CD4-positive, alpha-beta T cell treated with Interleukin-1 beta for 1 hour (primary cell): ENCODE measurements at regions not wholly inside any gene's neighbourhood (a gene's known extent, or its start where the extent isn't known, plus 50 kb on each side); places are given as distances from the start of the nearest gene placed in this dataset.
A peak's percentile ranks its signal among the peaks of the same experiment; 100 is the strongest.

ENCODE experiments used
- DNase-seq, 2 donors: peaks; one replicate each; pipeline ENCODE4 v3.0.0-alpha.2; 2020 to 2022

DNA sequence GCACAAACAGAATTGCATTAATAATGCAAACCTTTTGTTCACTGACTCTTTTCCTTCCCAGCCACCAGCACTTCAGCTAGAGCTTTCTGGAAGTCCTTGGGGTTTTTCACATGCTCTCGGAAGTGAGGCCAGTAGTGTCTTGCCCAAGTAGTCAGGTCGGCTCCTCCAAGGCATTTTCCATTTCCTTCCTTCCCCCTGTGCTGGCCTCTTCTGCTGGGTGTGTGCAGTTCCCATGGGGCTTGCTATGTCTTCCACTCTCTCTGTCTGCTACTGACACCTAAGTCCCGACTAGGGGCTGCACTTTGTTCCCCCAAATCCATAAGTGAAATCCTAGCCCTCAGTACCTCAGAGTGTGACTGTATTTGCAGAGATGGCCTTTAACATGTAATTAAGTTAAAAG, 175.6 kb upstream of the BMPER start:
- DNase-seq, result no peak

DNA sequence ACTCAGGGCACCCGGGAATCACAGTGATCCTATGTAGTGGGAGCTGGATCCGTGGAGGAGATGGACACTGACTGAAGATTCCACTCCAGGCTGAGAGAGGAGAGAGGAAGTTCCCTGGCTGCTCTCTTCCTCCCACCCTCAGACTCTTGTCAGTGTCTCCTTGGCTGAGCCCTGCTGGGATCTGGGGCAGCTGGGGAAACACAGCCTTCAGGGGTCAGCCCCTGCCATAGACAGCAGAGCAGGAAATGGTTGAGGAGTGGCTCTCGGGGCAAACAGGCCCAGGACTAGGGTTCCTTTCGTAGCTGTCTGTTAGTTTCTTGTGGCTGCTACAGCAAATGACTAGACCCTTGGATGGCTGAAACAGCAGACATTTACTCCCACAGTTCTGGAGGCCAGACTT, 174.4 kb upstream of the BMPER start:
- DNase-seq, result no peak

DNA sequence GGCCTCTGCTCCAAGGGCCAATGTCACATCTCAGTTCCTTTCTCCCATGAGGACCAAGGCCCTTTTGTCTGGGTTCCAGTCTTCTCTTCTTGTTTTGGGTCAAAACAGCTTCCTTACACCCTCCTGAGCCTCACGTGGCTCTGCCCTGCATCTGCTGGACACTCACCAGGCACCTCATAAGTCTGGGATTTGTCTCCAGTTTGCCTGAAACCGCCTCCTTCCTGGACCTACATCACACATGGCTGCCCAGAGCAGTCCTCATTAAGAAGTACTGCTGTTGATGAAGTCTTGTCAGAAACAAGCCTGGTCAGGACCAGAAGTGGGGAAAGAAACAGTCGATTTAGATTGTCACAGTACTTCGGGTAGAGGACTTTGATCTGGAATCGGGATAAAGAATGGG, 173.4 kb upstream of the BMPER start:
- DNase-seq, result no peak

DNA sequence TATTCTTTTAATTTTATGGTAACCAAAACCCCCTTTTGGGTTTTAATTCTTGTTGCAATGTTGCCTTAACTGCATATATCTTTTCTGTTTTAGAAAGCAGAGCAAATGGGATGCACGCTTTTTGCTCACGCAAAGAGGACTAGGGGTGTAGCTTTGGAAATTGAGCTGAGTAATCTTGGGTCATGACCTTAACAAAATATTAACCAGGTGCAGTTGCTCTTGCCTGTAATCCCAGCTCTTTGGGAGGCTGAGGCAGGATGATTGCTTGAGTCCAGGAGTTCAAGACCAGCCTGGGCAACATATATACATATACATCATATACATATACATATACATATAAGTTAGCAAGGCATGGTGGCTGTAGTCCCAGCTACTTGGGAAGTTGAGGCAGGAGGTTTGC, 172.9 kb upstream of the BMPER start:
- DNase-seq, result no peak

DNA sequence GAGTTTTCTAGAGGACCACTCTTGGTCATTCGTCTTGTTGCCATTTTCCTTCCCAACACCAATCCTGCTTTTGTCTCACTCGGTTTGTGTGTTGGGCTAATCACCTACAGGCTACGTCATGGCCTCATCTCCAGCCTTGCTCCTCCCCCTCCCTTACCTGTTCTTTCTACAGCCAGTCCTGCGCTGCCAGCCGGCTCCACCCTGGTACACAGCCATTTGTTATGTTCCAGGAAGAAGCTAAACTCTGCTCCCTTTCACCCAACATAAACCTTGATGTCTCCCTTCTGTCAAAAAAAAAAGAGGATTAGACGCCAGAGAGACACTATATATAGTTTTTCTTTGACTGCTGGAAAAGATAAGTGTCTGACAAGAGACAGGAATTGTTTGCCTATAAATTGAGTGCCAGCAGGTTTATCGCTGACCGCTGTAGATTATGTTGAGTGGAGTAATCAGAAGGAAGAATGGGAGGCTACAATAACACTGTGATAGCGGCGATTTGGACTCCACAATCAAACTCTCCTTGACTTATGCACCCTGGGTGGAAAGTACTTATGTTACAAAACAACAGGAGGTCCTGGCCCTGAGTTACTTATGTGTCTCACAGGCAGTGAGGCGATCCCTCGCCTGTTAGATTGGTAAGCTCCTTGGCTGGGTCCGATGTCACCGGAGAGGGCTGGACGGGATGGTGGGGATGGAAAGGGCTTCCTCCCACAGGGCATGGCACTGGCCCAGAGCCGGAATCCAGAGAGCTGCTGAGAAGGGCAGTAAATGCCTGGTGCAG, 171.3 kb upstream of the BMPER start:
- no peak for DNase-seq

DNA sequence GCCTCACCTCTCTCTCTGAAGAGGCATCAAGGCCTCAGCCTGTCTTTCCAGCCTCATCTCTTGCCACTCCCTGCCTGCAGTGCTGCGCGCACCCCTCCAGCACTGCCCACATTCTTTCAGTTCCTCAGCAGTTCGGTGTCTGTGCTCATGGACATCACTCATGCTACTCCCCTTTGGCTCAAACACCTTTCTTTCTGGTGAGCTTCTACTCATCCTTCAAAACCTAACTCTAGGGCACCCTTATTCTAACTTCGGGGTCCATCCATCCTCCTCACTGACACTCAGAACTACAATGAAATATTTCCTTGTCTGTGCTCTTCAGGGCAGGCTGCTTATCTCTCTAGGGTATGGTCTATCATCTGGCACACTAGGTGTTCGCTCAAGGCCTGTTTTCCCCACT, 169.9 kb upstream of the BMPER start:
- no peak for DNase-seq

DNA sequence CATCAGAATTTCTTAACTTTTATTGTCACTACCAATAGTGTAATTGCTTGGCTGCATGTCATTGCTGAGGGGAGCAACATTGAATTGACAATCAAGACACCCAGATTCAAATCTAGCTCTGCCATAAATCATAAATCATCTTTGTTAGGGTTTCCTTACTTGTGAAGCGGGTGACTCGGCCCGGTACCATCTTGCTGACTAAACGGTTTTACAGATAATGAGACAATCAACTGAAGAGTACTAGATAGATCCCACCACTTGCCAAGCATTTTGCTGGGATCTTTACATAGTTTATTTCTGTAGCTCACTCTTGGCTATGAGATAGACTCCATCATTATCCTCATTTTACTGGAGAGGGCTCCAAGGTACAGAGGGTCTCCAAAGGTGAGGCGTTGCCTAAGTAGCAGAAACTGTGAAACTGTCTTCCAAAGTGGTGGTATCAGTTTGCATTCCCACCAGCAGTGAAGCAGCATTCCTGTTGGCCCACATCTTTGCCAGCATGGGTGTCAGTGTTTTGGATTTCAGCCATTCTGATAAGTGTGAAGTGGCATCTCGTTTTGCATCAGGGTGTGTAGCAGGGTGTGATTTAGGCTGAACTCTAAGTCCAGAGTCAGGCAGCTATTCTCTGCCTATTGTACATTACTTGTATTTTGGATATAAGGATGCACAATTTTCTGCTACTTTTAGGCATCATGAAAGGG, 168.7 kb upstream of the BMPER start:
- no peak for DNase-seq

DNA sequence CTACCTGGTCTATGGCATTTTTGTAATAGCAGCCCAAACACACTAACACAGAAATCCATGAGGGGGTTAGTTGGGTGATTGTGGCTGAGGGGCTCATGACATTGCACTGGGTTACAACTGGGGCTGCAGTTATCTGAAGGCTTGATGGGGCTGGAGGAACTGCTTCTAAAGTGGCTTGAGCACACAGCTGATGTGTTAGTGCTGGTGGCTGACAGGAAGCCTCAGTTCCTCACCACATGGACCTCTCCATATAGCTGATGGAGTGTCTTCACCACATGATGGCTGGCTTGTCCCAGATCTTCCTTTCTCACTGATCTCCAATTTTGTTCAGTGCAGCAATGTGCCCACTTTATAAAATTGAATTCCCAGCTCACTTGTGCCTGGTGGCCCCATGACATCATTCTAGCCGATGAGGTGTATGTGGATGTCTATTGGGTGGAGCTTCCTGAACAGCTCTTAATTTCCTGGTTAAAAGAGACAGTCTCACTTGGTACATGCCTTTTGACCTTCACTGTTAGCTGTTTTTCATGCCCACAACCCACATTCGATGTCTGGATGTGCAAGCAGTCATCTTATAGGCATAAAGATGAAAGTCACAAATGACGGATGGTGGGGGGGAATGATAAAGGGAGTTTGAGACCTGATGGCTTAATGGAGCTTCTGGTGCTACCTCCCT, 166.9 kb upstream of the BMPER start:
- no peak for DNase-seq

DNA sequence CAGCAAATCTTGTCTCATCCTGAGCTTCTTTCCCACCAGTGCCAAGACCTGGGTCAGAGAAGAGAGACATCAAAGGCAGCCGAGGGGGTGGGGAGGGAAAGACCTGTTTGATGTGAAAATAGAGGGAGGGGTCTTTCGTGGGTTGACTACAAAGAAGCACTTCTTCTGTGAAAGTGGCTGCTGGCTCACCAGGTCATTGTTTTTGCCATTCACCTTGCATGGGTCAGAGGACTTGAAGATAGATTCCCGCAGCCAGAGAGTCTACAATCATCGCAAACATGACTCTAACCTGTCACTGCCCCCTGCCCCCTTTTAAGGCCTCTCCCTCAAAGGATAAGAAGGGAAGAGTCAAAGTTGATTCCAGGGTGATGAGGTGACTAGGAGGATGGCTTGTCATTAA, 166.1 kb upstream of the BMPER start:
- no peak for DNase-seq

DNA sequence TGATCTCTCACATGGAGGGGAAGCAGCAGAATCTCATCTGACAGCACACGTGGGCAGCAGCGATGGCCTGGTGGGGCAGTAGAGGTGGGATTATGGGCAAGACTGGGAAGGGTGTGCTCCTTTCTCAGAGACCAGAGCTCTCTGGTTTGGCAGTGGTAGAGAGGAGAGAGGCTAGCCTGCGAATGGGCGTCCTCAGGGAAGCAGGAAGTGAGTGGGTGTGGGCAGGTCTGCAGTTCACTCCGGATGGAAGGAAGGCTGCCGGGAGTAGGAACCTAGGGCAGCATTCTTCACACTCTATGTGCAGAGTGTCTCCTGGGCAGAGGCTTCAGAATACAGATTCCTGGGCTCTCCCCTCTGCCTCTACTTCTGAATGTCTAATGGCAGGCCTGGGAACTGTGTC, 162.8 kb upstream of the BMPER start:
- no peak for DNase-seq

DNA sequence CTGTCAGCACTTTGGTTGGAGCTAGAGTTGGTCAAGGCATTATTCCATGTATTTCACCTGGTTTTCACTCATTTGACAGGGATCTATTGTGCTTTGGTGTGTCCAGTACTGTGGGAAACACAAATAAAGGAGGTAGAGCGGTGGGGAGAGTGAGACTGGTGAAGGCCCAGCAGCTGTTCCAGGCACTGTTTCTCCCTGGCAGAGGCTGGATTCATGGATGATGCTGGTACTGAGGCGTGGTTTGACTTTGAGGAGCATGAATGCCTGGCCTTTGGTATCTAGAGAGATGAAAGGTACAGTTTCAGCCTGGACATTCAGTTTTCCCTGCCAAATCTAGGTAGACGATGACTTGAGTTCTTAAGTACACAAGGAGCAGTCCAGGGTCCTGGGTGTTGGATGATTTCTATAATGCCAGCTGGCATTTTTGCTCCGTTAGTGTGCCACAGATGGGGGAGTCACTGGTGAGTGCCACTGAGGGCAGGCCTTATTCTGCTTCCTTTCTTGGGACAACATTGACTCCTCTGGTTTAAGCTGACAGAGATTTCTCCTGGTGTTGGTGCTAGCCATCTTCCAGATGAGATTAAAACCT, 162.2 kb upstream of the BMPER start:
- no peak for DNase-seq

DNA sequence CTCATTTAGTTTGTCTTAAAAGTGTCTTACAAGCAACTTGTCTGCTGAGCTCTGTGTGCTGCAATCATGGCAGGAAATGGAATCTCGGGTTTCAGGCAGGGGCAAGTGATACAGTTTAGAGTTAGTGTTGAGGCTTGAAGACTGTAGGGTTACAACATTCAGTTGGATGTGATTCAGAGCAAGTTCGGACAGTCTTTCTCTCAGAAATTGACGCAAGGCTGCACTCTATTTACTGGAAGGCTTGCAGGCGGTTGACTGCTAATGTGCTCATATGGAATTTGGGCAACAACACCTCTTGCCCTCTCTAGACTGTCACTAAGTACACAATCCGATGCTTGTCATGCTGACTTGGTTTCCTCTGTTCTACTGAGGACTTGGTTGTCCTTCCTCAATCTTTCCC, 161.7 kb upstream of the BMPER start:
- DNase-seq, result no peak

DNA sequence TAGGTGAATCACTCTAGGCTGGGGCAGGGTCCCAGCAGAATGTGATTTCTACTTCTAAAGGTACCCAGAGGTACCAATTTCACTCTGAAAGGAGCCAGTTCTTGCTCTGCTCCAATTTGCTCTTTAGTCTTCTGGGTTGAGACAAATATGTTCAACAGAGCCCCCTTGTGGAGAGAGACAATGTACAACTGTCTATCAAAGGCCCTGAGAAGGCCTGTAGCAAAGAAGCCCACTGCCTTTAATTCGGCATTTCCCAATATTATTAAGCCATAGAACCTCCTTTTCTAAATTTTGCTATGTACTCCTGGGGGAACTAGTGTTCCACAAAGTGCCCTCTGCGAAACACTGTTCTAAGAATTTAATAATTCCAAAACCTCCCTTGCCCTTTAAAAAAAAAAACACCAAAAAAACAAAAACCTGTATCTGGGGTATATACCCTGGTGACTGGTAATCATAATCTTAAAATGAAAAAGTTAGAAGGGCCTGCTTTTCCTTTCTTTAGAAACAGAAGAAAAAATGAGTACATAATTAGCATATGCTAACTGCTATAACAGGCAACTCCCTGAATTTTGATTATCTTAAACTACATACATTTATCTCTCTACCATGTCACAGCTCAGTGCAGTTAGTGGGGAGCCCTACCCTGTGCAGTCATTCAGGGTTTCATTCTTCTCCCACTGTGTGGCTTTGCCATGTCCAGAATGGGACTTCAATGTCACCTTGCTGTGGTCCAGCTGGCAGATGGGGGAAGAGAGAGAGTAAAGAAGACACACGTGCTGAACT, 160.9 kb upstream of the BMPER start:
- peak in 1 of 2 donors; percentile 14 for DNase-seq

DNA sequence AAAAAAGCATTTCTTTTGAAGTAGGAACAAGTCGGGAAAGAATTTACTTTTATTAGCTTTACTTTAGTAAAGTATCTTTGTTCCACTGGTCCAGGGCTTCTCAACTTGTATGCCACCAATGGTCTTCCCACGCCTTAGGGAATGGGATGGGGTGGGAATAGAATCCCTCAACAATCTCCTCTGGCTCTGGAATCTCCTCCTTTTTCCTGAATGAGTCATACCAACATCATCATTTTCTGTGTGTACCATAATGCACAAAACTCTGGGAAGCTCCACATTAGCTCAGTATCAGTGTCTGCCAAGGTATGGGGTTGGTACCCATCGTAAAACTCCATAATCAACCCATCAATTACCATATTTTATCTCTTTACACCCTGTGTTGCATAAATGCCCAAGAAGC, 159.4 kb upstream of the BMPER start:
- no peak for DNase-seq

DNA sequence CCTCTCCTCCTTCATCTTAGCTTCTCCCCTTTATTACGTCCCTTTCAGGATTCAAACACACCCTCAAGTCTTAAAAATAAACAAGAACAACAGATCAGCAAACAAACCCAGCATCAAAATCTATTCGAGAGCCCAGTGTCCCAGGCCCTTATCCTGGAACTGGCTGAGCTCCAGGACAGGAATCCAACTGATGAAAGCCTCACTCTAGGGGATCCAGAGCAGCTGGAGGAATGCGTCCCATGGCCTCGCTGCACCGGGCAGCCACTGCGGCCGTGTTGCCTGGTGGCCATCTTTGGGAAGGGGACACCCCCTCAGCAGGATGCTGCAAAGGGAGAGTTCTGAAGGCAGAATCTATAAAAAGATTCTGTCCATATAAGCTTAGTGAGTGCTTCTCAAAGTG, 156.5 kb upstream of the BMPER start:
- no peak for DNase-seq

DNA sequence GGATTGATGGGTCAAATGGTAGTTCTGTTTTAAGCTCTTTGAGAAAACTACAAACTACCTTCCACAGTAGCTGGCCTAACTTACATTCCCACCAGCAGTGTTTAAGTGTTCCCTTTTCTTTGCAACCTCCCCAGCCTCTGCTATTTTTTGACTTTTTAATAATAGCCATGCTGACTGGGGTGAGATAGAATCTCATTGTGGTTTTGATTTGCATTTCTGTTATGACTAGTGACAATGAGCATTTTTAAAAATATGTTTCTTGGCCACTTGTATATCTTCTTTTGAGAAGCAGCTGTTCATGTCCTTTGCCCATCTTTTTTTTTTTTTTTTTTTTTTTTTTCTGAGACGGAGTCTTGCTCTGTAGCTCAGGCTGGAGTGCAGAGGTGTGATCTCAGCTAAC, 155.2 kb upstream of the BMPER start:
- no peak for DNase-seq

DNA sequence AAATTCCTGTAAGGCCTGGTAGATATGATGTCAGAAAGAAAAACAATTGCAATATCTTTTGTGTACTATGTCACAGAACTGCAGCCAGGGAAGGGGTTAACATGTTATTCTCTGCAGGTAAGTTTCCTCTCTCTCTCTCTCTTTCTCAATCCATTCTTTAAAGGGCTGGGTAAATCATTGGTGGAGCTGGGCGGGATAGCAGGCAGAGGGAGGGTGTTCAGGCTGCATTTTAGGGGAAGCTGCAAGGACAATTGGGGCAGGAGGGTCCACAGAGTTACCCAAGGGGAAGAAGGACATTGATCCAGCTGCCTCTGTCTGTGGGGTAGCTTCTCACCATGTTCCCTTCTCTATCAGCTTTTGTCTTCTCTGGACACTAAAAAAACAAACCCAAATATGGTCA, 153.9 kb upstream of the BMPER start:
- no peak for DNase-seq

DNA sequence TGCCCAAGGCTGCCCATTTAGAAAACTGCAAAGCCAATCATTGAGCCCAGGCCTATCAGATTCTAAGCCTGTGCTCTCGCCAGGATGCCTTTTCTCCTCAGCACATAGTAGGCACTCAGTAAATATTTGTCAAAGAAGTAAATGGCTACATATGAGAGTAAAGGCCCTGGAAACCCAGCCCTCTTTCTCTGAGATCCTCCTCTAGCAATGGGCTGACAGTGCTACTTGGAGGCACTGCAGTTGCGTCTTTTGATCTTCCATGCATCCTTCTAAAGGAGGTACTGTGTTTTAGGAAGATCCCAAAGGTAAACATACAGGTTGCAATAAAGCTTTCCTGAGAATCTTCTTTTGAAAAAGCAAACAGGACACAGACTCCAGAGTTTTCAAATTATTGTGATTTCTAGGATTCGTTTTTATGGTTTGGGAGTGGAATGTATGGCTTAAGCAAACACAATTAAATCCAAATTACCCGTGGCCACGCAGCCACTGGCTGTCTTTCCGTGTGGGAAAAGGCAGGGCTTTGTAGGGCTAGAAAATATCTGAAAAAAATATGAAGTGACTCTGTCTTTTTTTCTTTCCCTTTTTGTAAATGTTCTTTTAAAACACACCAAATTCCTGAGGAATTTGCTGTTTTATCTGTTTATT, 151.3 kb upstream of the BMPER start:
- DNase-seq, result no peak

DNA sequence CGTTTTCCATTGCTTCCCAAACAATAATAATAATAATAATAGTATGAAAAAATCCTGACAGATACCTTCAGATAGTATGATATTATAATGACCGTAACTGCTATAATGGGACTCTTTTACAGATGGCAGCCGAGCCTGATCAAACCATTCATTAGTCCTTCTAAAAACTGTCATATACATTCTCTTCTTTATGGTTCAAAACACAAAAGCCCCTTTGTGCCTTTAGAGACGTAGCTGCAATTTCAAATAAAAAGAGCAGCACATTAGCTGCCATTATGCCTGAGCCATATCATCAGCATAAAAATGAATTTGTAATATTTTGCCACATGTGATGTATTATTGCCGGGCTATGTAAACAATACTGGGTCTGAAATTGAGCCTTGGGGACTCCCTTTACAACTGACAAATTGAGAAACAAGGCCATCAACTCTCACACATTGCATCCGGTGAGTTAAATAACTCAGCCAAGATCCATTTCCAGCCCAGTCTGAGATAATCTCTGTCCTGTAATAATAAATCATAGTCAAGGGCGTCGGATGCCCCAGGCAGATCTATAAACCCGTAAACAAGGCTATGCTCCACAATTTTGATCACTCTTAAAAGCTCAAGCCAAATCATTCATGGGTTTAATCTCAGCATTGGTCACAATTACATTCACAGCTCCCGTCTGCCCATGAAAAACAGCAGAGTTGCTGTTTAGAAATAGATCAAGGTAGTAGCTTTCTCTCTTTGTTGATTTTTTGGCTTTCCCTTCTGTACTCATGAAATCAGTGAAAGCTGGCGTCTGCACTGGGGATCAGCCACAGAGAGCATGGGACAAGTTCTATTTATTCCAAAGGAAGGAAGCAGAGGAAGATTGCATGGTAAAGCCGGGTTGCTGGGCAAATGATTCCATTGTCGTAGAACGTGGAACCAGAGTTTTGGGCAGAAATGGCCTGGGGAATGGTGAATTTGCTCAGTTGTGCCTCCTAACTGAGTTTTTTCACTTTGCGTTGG, 150.1 kb upstream of the BMPER start:
- DNase-seq, result no peak

DNA sequence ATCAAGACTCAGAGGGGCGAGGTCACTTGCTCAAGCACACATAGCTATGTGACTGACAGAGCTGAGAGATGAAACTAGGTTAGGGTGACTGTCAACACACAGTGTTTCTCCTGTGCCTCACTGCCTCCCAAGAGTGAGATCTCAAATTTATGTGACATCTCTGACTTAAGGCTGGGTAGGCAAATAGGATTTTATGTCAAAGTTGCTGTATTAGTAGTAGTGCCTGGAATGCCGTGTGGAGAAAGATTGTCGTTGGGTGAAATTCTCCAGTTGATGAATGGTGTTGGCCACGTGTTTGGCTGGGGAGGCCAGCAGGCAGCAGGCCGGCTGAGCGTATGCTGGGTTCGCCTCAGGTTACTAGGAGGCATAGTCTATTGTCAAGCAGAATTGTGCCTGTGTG, 148.3 kb upstream of the BMPER start:
- DNase-seq, result no peak

DNA sequence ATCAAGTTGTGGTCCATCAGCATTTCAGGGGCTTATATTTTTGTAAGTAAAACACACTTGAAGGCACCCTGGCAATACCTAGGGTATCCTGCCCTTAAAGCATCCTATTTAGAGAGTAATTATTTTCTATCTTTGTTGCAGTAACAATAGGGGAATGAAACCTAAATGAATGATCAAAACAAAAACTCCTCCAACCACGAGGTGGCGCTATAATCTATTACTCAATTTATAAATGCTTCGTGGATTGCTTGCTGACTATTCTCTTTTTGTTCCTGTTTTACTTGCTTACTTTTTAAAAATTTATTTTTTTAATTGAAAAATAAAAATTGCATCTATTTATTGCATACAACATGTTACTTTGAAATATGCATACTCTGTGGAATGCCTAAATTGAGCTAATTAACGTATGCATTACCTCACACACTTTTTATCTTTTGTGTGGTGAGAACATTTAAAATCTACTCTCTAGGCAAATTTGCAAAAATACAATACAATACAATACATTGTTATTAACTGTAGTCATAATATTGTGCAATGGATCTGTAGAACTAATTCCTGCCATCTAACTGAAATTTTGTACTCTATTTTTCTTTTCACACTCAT, 147.7 kb upstream of the BMPER start:
- DNase-seq, result peak in 1 of 2 donors; percentile 16
